Mucosa of descending colon (tissue), 3 donors: ENCODE measurements at regions not wholly inside any gene's neighbourhood (a gene's known extent, or its start where the extent isn't known, plus 50 kb on each side); places are given as distances from the start of the nearest gene placed in this dataset.

Experiments used
- ATAC-seq: fragments of 200-7000 bp; cut with Tn5 transposase; one replicate; pipeline ENCODE4 v1.9.1; 2020; ENCODE audit warnings: mild to moderate bottlenecking, moderate library complexity
- DNase-seq, 3 donors: peaks; one replicate each; pipeline ENCODE4 v3.0.0-alpha.2; 2020
- H3K36me3 ChIP-seq: fragments of 200-600 bp; one replicate; pipeline ENCODE4 v1.8.0; 2021; ENCODE audit warnings: low read depth, mild to moderate bottlenecking
- H3K4me1 ChIP-seq: fragments of 200-600 bp; one replicate; pipeline ENCODE4 v1.8.0; 2021; ENCODE audit warnings: low read depth, mild to moderate bottlenecking
- H3K4me3 ChIP-seq: fragments of 200-600 bp; one replicate; pipeline ENCODE4 v1.8.0; 2021; ENCODE audit warnings: mild to moderate bottlenecking
- H3K9me3 ChIP-seq: fragments of 200-600 bp; one replicate; pipeline ENCODE4 v1.8.0; 2021; ENCODE audit warnings: mild to moderate bottlenecking
- CTCF ChIP-seq: fragments of 200-600 bp; IDR thresholded peaks from one replicate; pipeline ENCODE4 v1.8.0; 2022; ENCODE audit warnings: antibody characterized with exemption, mild to moderate bottlenecking
- intact Hi-C, 2 donors: fragments of 100-400 bp; cut with DNase I in 1 of 2; cut with micrococcal nuclease in 1 of 2; formaldehyde crosslinking; loops; one replicate each; pipeline versions ENCODE4 v1.11.0 to v1.11.1; 2022; cut with DNase I, micrococcal nuclease
- donor health status: DM: no; HTN: no; CAD: no; lungs with moderate emphysema.
- donor health status: DM: no; HTN: no; CAD: no.
- donor health status: DM: no; HTN: yes; CAD: no.

DNA sequence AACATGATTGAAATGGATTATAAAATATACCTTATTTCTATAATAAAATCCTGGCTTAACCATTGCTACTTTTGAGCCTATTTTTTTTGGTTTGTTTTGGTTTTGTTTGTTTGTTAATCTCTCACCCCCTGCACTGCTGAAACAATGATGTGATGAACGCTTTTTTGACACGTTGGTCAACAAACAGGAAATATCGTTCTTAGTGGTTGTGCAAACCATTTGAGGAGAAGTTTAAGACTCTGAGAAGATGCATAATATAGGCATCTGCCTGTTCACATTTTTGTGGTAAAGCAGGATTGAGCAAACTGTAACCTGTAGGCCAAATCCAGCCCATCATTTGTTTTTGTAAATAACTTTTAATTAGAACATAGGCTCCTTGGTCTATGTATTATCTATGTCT is 75.5 kb upstream of the MDFIC2 start:
- Histone ChIP-seq H3K4me1 (no peaks in the 10 kb centered on the region), H3K36me3 (no peaks in the 10 kb centered on the region), H3K9me3 (no peaks in the 10 kb centered on the region), H3K4me3 (no peak overlapping the region)
- no peak for TF ChIP-seq CTCF
- no peak for DNase-seq
- intact Hi-C loops = no loop called here
- no peak for ATAC-seq

DNA sequence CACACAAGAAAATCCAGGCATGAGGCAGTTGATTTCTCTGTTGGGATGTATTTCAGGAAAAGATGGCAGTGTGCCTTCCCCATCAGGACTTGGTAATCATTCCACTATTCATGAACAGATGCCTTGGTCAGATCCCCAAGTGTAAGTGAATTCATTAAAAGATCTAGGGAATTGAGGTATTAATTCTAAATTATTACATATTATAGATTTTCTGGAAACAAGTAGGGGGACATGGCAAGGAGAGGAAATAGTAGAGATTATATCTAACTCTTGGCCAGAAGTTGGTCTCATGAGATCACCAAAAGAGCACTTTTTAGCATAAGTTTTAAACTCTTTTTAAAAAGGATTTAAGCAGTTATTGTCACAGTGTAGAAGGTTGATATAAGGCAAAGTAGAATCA is 74.4 kb upstream of the MDFIC2 start:
- no peak overlapping the region for H3K4me3 ChIP-seq
- intact Hi-C loops = no loop called here
- no peaks in the 10 kb centered on the region for H3K4me1 ChIP-seq
- H3K9me3 ChIP-seq = no peaks in the 10 kb centered on the region
- TF ChIP-seq CTCF = no peak
- H3K36me3 ChIP-seq = no peaks in the 10 kb centered on the region
- ATAC-seq (no peak), DNase-seq (no peak)

DNA sequence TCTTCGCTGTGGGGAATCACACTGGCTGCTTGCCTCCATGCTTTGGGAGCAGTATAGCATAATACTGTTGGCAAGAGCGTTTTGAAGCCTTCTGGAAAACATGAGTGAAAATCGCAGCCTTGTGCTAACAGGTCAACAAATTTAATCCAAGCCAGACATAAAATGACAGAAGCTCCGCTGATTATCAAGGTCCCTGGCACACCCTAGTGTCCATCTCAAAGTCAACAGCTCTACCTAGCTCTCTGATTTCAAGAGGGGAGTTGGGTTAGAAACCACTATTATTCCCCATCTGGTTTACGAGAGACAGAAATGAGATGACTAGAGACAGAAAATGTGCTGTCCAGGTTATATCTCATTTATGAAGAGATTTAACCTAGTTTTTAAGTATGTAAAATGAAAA is 73.6 kb upstream of the MDFIC2 start:
- no peak for ATAC-seq
- Histone ChIP-seq H3K4me3 (no peak overlapping the region), H3K9me3 (no peaks in the 10 kb centered on the region), H3K36me3 (no peaks in the 10 kb centered on the region), H3K4me1 (no peaks in the 10 kb centered on the region)
- no peak for TF ChIP-seq CTCF
- no peak for DNase-seq
- intact Hi-C loops = no loop called here

DNA sequence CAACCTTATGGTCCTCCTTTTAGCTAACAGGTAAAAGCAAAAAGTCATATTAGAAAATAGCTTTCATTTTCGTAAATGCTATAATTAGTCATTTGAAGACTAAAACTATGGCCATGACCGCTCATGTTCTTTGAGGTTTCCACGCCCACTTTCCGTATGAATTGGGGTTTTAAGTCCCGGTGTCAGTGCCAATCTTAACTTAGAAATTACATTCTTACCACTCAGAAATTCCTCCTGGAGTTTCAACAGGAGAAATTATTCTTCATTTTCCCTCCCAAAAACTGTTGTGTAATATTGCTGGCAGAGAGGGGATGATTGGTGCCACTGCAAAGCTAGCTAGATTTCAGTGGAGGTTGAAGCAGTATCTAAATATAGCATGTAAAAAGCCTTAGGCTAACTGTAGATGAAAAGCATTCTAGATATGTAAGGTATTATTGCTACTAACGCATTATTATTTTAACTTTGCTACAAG is 71.0 kb upstream of the MDFIC2 start:
- TF ChIP-seq CTCF = no peak

GRCh38 chr3:70374179-70374578 is 61.7 kb upstream of the MDFIC2 start:
- no peak for TF ChIP-seq CTCF
- no peaks in the 10 kb centered on the region for H3K36me3 ChIP-seq
- H3K4me1 ChIP-seq = no peaks in the 10 kb centered on the region
- no peak overlapping the region for H3K4me3 ChIP-seq
- DNase-seq (no peak), ATAC-seq (no peak)
- H3K9me3 ChIP-seq = no peaks in the 10 kb centered on the region
- intact Hi-C loops = no loop called here

More for the DNA sequence above, 71.0 kb upstream of the MDFIC2 start:
- ATAC-seq = no peak
- intact Hi-C loops = no loop called here
- no peaks in the 10 kb centered on the region for H3K36me3 ChIP-seq
- H3K4me3 ChIP-seq = no peak overlapping the region
- no peaks in the 10 kb centered on the region for H3K9me3 ChIP-seq
- no peaks in the 10 kb centered on the region for H3K4me1 ChIP-seq
- DNase-seq = no peak
